ENCODE measurements at regions not wholly inside any gene's neighbourhood (a gene's known extent, or its start where the extent isn't known, plus 50 kb on each side); places are given as distances from the start of the nearest gene placed in this dataset.
"Not testable (repeated sequence)": the region's sequence is repeated elsewhere in the genome, so short reads cannot be mapped to it uniquely, and the experiment has no call there.

- H3K4ac ChIP-seq (ENCODE audit: low read depth, low read length); H3K79me1 ChIP-seq (ENCODE audit: low read length); H2BK5ac ChIP-seq (ENCODE audit: low read length); DNase-seq; H3K4me2 ChIP-seq (ENCODE audit: low read length); H3K4me3 ChIP-seq (ENCODE audit: low read length); H2BK15ac ChIP-seq (replicated peaks; ENCODE audit: low read depth); H2AK5ac ChIP-seq (ENCODE audit: low read length); H3K4me1 ChIP-seq (ENCODE audit: control insufficient read depth, low read depth, low read length); H4K8ac ChIP-seq (ENCODE audit: low read depth, low read length); H3K18ac ChIP-seq (ENCODE audit: low read length); H3K9ac ChIP-seq (ENCODE audit: low read length); H3K79me2 ChIP-seq (ENCODE audit: control insufficient read depth, insufficient read depth, low read length); H3K23ac ChIP-seq (ENCODE audit: low read length); H3K36me3 ChIP-seq (ENCODE audit: control insufficient read depth, insufficient read depth, low read length); H3K27ac ChIP-seq (ENCODE audit: low read depth, low read length); H3K56ac ChIP-seq (ENCODE audit: low read length); H3K27me3 ChIP-seq (ENCODE audit: insufficient read depth, low read length, poor library complexity); H4K5ac ChIP-seq (ENCODE audit: low read length); H2BK120ac ChIP-seq (ENCODE audit: low read depth, low read length): not testable (repeated sequence)
- WGBS (ENCODE audit: extremely low coverage, insufficient coverage, low lambda C conversion rate), result no CpG with 5 or more reads among the region's 5 CpGs
These were observed 778.6 kb downstream of the UQCRFS1 start for GRCh38 chr19:28434365-28434764.

GRCh38 chr19:28433166-28433565, 779.8 kb downstream of the UQCRFS1 start:
- not testable (repeated sequence) for H2BK15ac ChIP-seq (replicated peaks; ENCODE audit: low read depth); H4K5ac ChIP-seq (ENCODE audit: low read length); H2BK120ac ChIP-seq (ENCODE audit: low read depth, low read length); H3K4ac ChIP-seq (ENCODE audit: low read depth, low read length); H3K79me1 ChIP-seq (ENCODE audit: low read length); H3K56ac ChIP-seq (ENCODE audit: low read length); H3K4me1 ChIP-seq (ENCODE audit: control insufficient read depth, low read depth, low read length); H3K27ac ChIP-seq (ENCODE audit: low read depth, low read length); H2AK5ac ChIP-seq (ENCODE audit: low read length); H3K36me3 ChIP-seq (ENCODE audit: control insufficient read depth, insufficient read depth, low read length); H3K4me2 ChIP-seq (ENCODE audit: low read length); H3K79me2 ChIP-seq (ENCODE audit: control insufficient read depth, insufficient read depth, low read length); H3K18ac ChIP-seq (ENCODE audit: low read length); DNase-seq; H3K9ac ChIP-seq (ENCODE audit: low read length); H3K27me3 ChIP-seq (ENCODE audit: insufficient read depth, low read length, poor library complexity); H4K8ac ChIP-seq (ENCODE audit: low read depth, low read length); H3K4me3 ChIP-seq (ENCODE audit: low read length); H3K23ac ChIP-seq (ENCODE audit: low read length); H2BK5ac ChIP-seq (ENCODE audit: low read length)
- WGBS (ENCODE audit: extremely low coverage, insufficient coverage, low lambda C conversion rate), result no CpG with 5 or more reads among the region's 4 CpGs

- Histone ChIP-seq H4K5ac (ENCODE audit: low read length) (no peak overlapping the region), H3K27me3 (ENCODE audit: insufficient read depth, low read length, poor library complexity) (no peaks in the 10 kb centered on the region), H3K9ac (ENCODE audit: low read length) (no peak overlapping the region), H3K56ac (ENCODE audit: low read length) (no peak overlapping the region), H3K18ac (ENCODE audit: low read length) (no peak overlapping the region), H3K4ac (ENCODE audit: low read depth, low read length) (no peak overlapping the region), H3K79me2 (ENCODE audit: control insufficient read depth, insufficient read depth, low read length) (no peaks in the 10 kb centered on the region), H3K79me1 (ENCODE audit: low read length) (no peaks in the 10 kb centered on the region), H3K4me3 (ENCODE audit: low read length) (no peak overlapping the region), H3K4me2 (ENCODE audit: low read length) (no peak overlapping the region), H3K4me1 (ENCODE audit: control insufficient read depth, low read depth, low read length) (peaks cover 7% of the 10 kb centered on the region), H2BK15ac (replicated peaks; ENCODE audit: low read depth) (no peak overlapping the region), H3K23ac (ENCODE audit: low read length) (no peak overlapping the region), H2AK5ac (ENCODE audit: low read length) (no peak overlapping the region), H4K8ac (ENCODE audit: low read depth, low read length) (no peak overlapping the region), H3K27ac (ENCODE audit: low read depth, low read length) (no peak overlapping the region), H2BK120ac (ENCODE audit: low read depth, low read length) (no peak overlapping the region), H2BK5ac (ENCODE audit: low read length) (no peak overlapping the region), H3K36me3 (ENCODE audit: control insufficient read depth, insufficient read depth, low read length) (no peaks in the 10 kb centered on the region)
- DNase-seq, result no peak
- WGBS (ENCODE audit: extremely low coverage, insufficient coverage, low lambda C conversion rate), result no CpG with 5 or more reads among the region's 2 CpGs
These were observed 782.7 kb downstream of the UQCRFS1 start for GRCh38 chr19:28430214-28430613.

- Histone ChIP-seq H3K18ac (ENCODE audit: low read length) (no peak overlapping the region), H2AK5ac (ENCODE audit: low read length) (no peak overlapping the region), H3K56ac (ENCODE audit: low read length) (no peak overlapping the region), H4K8ac (ENCODE audit: low read depth, low read length) (no peak overlapping the region), H3K79me1 (ENCODE audit: low read length) (no peaks in the 10 kb centered on the region), H3K36me3 (ENCODE audit: control insufficient read depth, insufficient read depth, low read length) (no peaks in the 10 kb centered on the region), H3K79me2 (ENCODE audit: control insufficient read depth, insufficient read depth, low read length) (no peaks in the 10 kb centered on the region), H2BK5ac (ENCODE audit: low read length) (no peak overlapping the region), H3K4me1 (ENCODE audit: control insufficient read depth, low read depth, low read length) (peaks cover 14% of the 10 kb centered on the region), H3K27ac (ENCODE audit: low read depth, low read length) (no peak overlapping the region), H2BK15ac (replicated peaks; ENCODE audit: low read depth) (no peak overlapping the region), H3K27me3 (ENCODE audit: insufficient read depth, low read length, poor library complexity) (no peaks in the 10 kb centered on the region), H3K23ac (ENCODE audit: low read length) (no peak overlapping the region), H4K5ac (ENCODE audit: low read length) (no peak overlapping the region), H3K4me3 (ENCODE audit: low read length) (no peak overlapping the region), H3K9ac (ENCODE audit: low read length) (no peak overlapping the region), H3K4me2 (ENCODE audit: low read length) (no peak overlapping the region), H2BK120ac (ENCODE audit: low read depth, low read length) (no peak overlapping the region), H3K4ac (ENCODE audit: low read depth, low read length) (no peak overlapping the region)
- no CpG with 5 or more reads among the region's 3 CpGs for WGBS (ENCODE audit: extremely low coverage, insufficient coverage, low lambda C conversion rate)
- DNase-seq, result no peak
These were observed 783.6 kb downstream of the UQCRFS1 start for GRCh38 chr19:28429356-28429755.

GRCh38 chr19:28428663-28429348, 784.1 kb downstream of the UQCRFS1 start:
- no peak for DNase-seq
- Histone ChIP-seq H3K27me3 (ENCODE audit: insufficient read depth, low read length, poor library complexity) (no peaks in the 10 kb centered on the region), H3K23ac (ENCODE audit: low read length) (no peak overlapping the region), H4K5ac (ENCODE audit: low read length) (no peak overlapping the region), H3K4ac (ENCODE audit: low read depth, low read length) (no peak overlapping the region), H2BK120ac (ENCODE audit: low read depth, low read length) (no peak overlapping the region), H3K79me1 (ENCODE audit: low read length) (no peaks in the 10 kb centered on the region), H3K79me2 (ENCODE audit: control insufficient read depth, insufficient read depth, low read length) (no peaks in the 10 kb centered on the region), H3K4me3 (ENCODE audit: low read length) (no peak overlapping the region), H4K8ac (ENCODE audit: low read depth, low read length) (no peak overlapping the region), H2BK5ac (ENCODE audit: low read length) (no peak overlapping the region), H2AK5ac (ENCODE audit: low read length) (no peak overlapping the region), H3K36me3 (ENCODE audit: control insufficient read depth, insufficient read depth, low read length) (no peaks in the 10 kb centered on the region), H3K56ac (ENCODE audit: low read length) (peak overlapping the region; percentile 10), H3K4me1 (ENCODE audit: control insufficient read depth, low read depth, low read length) (peaks cover 20% of the 10 kb centered on the region), H3K18ac (ENCODE audit: low read length) (no peak overlapping the region), H2BK15ac (replicated peaks; ENCODE audit: low read depth) (no peak overlapping the region), H3K27ac (ENCODE audit: low read depth, low read length) (no peak overlapping the region), H3K9ac (ENCODE audit: low read length) (no peak overlapping the region), H3K4me2 (ENCODE audit: low read length) (no peak overlapping the region)
- no CpG with 5 or more reads among the region's 7 CpGs for WGBS (ENCODE audit: extremely low coverage, insufficient coverage, low lambda C conversion rate)

All from mesendoderm (in vitro differentiated cells).